GM18858 (cell line): ENCODE measurements at regions not wholly inside any gene's neighbourhood (a gene's known extent, or its start where the extent isn't known, plus 50 kb on each side); places are given as distances from the start of the nearest gene placed in this dataset.

Experiments
- ATAC-seq: cut with Tn5 transposase; IDR thresholded peaks from one replicate; pipeline ENCODE4 v1.9.1; 2021; ENCODE audit not compliant: unreplicated experiment

DNA sequence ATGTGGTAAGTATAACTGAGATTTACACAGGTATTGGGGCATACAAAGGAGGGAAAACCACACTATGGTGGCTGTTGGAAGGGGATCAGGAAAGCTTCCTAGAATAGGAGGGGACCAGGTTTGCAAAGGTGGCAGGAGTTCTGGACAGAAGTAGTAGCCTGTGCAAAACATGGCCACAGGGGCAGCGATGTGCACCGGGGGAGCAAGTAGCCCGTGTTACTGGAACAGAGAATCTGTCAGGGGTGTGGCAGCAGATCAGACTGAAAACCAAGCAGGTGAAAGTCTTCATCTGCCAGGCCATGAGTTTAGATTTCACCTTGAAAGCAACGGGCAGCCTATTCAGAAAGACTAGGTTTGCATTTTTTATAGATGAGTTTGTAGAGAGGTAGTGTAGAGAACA, 182.3 kb upstream of the LPP start:
- ATAC-seq, result no peak

DNA sequence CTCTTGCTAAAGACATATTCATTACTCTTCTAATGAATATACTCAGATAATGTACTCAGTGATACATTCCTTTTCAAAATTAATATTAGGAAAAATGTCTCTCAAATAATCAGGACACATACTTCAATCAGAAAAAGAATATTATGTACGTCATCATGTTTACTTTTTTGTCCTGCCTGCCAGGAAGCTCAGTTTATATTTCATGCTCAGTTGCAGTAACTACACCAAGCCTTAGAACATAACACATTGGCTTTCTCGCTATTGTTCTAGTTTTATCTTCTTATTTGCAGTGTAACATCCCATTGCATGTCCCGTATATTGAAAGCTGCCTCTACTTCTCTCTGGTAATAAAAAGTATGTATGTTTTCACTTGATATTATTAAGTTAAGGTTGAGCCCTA, 181.5 kb upstream of the LPP start:
- ATAC-seq, result no peak

GRCh38 chr3:187973977-187974870, 179.7 kb upstream of the LPP start:
- ATAC-seq, result no peak

DNA sequence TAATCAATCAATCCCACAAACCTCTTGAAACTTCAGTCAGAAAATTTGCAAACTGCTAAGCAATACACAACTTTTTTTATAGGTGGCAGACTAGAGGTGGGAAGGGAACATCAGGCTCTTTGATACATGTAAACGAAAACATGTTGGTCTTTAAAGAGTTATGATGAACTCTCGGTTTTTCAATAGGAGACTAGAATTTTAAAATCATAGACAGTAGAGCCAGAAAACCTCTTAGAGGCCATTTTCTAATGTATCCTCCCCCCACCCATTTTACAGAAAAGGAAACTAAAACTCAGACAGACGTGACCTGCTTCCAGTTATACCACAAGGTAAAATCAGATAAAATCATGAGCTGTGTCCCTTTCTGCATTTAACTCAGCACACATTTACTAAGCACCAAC, 179.1 kb upstream of the LPP start:
- ATAC-seq, result no peak

DNA sequence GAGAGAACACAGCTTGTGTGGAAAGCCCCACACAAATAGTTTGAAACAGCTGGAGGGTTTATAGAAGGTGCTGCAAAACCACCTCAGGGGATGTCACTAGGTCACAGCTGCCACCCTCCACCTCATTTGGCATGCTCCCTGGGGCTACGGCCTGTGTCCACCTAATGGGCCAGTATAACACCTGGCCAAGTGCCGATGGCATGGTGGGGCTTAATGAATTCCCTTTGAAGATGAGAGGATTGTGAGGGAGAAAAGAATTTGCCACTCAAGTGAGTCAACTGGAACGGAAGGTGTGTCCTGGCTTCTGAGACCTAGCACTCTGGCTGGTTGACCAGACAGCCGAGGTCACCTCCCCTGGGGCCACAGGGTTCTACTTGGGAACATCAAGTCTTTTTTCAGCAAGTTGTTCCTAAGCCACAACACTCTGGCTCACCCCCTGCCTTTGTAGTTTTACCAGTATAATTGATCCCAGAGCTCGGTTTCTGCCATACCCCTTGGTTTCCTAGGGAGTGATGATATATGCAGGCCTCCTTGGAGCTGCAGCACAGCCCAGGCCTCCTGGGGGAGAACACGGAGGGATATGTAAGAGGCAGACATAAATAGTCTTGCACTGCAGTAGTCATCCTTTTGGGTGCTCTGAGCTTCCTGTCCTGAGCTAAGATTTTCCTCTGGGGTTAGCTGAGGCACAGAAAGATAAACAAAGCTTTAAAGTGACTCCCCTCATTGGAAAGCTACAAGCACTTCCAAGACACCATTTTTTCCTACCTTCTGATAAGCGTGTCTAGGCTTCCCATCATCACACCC, 178.2 kb upstream of the LPP start:
- ATAC-seq, result no peak

- ATAC-seq, result no peak
Observed at GRCh38 chr3:187976365-187976900, 177.5 kb upstream of the LPP start.

DNA sequence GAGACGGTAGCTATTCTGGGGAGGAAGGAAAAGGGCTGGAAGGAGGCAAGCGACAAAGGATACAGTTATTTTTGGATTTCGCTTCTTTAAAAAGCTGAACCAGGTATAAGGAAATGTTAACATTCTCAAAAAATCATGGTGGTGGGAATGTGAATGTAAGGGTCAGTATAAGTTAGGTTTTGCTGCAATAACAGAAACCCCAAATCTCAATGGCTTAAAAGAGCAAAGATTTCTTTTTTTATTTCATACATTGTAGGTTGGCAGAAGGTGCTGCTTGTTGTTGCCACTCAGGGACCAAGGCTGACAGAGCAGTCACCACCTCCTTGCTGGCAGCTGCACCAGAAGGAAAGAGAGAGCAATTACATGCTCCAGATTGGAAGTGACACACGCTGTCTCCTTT, 176.3 kb upstream of the LPP start:
- no peak for ATAC-seq

- ATAC-seq, result no peak
Observed at GRCh38 chr3:187978433-187979011, 175.4 kb upstream of the LPP start.

- ATAC-seq, result no peak
Observed at GRCh38 chr3:187979564-187979963, 174.4 kb upstream of the LPP start.

GRCh38 chr3:187980861-187981260, 173.1 kb upstream of the LPP start:
- no peak for ATAC-seq

DNA sequence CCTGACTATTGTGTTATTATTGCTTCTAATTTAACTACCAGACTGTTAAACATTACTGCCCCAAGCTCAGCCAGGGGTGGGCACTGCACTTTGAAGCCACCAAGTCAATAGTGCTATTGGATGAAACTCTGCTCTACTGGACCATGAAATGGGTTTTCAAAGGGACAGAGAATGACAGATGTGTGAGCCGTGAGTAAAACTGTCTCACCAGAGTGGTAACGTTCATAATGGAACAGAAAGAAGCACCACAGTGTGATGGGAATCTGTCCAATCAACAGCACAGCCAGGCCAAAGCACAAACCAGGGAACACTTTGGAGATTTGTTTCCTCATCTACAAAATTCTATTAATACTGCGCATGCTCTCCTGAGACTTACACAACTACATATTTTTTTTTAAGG, 171.8 kb upstream of the LPP start:
- no peak for ATAC-seq

DNA sequence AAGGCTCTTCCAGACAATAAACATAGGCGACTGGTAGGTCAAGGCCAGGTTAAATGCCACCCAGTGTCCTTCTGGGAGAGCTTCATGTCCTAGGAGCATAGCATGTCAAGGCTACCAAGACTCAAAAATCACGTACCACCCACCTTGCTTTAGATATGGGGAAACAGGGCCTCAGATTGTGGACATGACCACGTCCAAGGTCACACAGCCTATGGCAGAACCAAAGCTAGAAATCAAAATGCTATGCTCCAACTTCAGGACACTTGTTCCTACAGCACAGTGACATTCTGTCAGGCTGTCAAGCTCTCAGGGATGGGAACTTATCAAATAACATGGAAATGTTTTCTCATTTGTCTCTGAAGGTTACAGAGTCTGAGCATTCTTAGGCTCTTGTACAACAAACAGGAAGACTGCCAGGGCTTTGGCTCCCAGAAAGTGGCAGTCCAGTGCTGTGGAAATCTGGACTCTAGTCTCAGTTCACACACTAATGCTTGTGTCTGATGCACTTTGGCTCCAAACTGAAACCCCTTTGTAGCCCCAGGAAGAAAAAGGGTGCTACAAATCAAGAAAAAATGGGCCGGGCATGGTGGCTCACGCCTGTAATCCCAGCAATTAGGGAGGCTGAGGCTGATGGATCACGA, 170.4 kb upstream of the LPP start:
- ATAC-seq, result no peak

- ATAC-seq, result no peak
Observed at GRCh38 chr3:187985647-187986046, 168.3 kb upstream of the LPP start.

- ATAC-seq, result no peak
Observed at GRCh38 chr3:187986514-187986934, 167.4 kb upstream of the LPP start.

DNA sequence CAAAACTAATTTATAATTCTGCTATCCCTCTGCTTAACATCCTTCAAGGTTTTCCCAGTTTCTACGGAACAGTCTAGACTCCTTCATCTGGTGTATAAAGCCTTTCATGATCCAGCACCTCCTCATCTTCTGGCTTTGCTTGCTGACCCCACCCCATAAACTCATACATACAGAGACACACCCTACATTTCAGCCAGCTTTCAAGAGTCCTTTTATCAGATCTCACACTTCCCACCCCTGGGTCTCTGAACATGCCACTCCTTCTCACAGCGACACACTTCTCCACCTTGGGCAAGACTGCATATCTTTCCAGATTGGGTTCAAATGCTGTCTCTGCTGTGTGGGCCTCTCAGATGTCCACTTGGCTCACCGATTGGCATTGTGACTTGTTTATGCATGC, 166.8 kb upstream of the LPP start:
- ATAC-seq, result no peak

DNA sequence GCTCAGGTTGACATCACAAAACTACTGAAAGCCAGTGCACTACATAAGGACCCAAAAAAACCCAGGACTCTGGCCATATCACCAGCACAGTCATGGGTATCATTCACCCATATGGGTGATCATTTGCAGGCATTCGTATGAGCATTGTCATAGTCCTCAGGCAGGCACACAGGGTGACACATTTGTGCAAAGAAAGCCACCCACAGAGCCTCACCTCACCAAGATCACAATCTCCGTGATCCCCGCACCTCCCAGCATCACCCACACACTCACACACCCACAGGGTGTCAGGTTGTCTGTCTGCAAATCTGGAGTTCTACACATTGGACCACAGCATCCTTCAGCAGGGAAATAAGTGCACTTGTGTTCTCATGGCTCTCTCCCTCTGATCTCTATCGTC, 166.0 kb upstream of the LPP start:
- ATAC-seq, result no peak

DNA sequence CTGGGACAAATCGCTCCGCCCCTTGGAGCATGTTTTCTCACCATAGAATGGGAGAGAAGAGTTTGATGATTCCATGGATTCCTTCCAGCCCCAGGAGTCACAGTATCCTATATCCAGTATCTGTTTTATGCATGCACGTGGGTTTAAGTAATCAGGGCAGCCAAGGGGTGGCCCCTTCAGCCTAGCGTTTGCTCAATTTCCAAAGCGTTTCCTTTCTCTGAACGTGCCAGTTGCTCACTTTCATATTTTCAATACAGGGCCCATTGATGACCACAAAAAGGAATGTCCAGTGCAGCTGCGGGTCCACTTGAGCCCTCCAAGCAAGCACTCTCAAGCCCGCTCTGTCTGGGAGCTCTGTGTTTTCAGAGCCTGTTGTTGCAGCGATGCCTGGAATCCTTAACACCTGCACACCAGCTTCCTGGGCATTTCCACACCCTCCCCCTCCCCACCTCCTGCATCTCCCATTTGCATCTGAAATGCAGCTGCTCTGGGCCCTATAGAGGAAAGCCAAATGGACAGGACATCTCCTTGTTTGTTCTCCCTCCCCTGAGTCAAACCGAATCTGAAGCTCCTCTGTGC, 164.3 kb upstream of the LPP start:
- ATAC-seq, result no peak

- no peak for ATAC-seq
Observed at GRCh38 chr3:187992609-187993008, 161.3 kb upstream of the LPP start.

DNA sequence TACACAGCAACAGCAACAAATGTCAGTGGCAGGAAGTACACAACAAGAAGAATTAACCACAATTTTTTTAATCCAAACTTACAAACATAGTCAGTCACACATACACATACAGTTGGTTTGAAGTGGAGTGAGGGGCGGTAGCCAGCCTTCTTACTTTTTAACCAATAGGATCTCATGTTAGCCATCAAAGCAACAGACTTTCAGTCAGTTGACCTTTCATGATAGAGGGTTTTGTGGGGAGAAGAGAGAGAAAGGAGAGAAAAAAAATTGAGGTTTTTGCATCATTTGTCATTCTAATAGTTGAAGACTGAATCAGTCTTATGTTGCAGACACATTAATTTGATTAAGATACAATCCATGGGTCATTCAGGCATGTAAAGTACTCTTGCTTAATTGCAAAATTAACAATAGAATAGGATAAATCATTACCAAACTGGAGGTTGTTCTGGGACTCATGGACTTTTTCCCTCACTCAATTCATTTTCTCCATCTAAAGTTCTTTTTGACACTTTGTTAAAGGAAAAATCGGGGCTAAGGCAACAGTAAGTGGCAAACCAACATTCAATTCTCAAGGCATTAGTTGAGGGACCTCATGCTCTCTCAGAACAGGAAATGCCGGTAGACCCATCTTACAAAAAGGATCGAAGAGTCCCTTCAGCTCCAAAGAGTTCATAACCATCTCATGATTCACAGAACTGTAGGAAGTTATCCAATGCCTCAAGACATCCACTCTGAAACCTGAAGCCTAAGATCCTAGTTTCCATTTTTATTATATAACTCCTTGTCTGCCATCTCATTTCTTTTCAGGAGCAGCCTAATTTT, 159.5 kb upstream of the LPP start:
- ATAC-seq, result no peak

GRCh38 chr3:187995043-187995400, 158.9 kb upstream of the LPP start:
- ATAC-seq, result no peak
